CD4-positive, alpha-beta T cell treated with Interleukin-6 for 4 hours (primary cell): ENCODE measurements at regions not wholly inside any gene's neighbourhood (a gene's known extent, or its start where the extent isn't known, plus 50 kb on each side); places are given as distances from the start of the nearest gene placed in this dataset.
"Not testable (repeated sequence)": the region's sequence is repeated elsewhere in the genome, so short reads cannot be mapped to it uniquely, and the experiment has no call there.

ENCODE experiments used
- DNase-seq: peaks from one replicate; pipeline ENCODE4 v3.0.0-alpha.2; 2020; ENCODE audit warnings: mixed read lengths

DNA sequence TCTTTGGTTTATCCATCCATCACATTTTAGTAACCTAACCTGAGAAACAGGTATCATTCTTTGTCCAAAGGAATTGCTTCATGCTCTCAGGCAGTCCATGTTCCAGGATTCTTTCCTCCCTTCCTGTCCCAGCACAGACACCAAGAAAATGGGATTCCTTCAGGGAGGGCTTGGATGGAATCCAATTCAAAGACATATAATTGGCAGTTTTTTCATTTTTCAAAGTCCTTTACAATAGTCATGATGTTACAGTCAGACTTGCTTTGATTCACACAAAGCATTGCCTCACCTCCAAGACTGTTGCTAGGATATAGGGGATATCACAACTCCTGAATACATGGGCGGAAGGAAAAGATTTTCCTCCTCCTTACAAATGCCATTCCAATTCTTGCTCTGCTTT lies 241.4 kb upstream of the ACVR2A start:
- no peak for DNase-seq

DNA sequence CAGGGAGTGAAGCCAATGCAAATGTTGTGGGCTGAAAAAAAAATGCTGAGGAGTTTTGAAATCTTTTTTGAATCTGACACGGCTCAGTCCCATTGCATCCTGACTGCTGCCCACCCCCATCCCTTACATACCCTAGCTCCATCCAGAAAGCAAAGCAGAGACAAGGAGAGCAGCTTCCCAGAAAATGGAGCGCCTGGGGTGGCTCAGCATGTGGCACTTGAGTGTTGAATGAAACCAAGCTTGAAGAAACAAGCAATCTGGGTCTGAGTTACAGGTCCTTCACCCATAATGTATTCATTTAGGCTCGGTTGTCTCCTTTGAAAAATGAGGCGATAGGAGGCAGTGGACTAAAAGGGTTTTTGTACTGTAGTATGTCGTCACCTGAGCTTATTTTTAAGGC lies 244.2 kb upstream of the ACVR2A start:
- no peak for DNase-seq

DNA sequence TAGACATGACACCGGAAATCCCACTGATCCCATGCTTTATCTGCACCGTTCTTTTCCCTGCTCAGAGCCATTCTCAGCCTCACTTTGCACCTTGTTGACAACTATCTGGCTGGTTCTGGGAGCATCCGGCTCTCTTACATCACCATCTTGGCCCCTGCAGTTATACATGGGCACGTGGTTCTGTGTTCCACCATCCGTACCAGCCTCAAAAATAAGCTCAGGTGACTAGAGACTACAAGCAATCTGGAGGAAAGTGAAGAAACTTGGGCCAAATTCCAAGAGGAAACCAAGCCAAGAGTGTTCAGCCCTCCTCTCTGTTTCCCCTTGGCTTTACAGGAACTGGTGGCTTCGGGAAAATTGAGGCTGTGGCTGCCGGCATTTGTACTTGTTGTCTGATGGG lies 244.6 kb upstream of the ACVR2A start:
- no peak for DNase-seq

DNA sequence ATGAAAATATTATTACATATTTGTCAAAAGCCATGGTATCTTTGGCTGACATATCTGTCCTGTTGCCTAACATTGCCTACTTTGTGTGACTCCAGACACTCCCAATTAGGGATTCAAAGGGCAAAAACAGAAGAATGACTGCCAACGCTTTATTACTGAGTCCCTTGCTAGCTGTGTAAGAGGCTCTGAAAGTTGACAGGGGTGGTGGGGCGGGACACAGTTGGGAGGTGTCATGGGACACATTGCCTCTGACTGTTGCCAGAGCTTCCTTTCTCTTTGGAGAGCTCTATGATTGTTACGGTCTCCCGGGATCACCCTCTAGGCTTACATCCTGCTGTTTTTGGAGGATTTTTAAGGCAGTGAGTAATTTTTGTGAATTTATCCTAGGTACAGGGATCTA lies 249.6 kb upstream of the ACVR2A start:
- no peak for DNase-seq

DNA sequence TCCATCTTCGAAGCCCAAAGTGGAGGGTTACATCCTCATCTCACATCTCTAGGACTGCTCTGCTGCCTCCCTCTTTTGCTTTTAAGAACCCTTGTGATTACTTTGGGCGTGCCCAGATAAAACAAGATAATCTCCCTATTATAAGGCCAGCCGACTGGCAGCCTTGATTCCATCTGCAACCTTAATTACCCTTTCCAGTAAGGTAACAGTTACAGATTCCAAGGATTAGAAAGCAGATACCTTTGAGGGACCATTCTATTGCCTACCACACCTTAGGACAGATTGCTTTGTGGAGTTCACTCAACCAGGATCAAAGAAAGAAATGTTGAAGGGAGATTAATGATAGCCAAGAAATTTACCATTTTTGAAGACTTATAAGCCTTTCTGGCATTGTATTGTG lies 250.8 kb upstream of the ACVR2A start:
- no peak for DNase-seq

DNA sequence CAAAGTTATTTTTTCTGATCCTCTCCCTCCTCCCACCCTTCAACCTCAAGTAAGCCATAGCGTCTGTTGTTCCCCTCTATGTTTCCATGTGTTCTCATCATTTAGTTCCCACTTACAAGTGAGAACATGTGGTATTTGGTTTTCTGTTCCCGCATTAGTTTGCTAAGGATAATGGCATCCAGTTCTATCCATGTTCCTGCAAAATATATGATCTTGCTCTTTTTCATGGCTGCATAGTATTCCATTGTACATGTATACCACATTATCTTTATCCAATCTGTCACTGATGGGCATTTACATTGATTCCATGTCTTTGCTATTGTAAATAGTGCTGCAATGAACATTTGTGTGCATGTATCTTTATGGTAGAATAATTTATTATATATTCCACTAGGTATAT lies 252.0 kb upstream of the ACVR2A start:
- DNase-seq = not testable (repeated sequence)

DNA sequence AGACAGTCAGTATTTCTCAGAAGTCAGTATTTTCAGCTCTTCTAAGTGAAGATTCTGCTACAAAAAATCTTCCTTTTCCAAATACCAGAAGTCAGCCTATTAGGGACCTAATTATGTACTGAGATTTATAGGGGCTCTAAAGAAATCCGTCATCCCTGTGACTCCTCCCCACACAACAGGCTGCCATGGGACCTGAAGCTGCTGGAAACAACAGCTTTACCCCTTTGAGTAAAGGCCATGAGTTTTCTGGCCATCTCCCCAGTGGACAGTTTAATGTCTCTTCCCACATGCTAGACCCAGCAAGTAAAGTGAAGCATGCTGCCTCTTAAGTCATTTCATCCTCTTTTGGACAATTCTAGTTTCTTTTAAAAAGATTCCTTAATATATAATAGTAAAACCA lies 255.7 kb upstream of the ACVR2A start:
- no peak for DNase-seq

DNA sequence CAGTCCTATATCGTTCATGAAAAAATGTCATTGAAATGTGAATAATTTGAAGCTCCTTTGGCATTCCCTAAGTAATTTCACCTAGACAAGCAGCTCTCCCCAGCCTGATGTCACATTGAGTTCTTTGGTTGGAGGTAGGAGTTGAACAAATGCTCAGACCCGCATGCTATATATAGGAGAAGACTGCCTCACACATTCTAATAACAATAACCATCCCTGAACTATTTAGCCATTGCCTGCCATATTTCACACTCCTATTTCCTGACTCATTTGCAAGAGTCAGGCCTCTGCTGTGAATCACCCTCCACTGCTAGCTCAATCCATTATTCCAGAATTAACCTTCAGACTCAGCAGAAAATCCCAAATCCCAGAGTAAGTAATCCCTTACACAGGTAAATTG lies 256.6 kb upstream of the ACVR2A start:
- DNase-seq = no peak

DNA sequence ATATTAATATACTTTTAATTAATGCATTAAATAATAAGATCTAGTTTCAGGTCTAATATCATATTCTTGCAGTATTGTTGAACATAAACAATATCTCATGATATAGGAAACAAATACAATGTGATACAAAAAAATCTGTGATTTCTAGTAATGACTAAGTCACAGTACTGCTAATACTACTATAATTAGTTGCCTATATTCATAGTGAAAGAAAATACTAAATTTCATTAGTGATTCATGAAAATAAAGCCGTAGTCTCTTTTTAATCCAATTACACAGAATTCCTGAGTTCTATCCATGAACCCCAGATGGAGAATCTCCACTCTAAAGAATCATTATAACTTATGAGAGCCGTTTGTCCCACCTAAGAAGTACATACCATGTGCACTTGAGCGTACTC lies 266.3 kb upstream of the ACVR2A start:
- no peak for DNase-seq

DNA sequence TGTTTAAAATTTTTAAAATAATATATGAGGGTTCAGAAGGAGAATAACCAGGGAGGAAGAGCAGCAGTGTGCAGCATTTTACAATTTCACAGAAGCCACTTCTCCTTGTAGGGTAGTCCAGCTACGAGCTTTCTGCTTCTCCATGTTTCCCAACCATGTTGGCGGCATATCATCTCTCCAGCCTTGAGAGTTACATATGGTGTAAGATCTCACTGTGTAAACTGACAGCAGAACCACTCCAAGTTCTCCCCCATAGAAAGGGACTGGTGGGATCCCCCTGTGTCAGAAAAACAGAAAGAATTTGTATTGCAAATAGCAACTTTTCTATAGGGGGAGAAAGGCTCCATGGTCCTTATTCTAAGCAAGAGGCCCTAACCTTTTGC lies 266.8 kb upstream of the ACVR2A start:
- no peak for DNase-seq

DNA sequence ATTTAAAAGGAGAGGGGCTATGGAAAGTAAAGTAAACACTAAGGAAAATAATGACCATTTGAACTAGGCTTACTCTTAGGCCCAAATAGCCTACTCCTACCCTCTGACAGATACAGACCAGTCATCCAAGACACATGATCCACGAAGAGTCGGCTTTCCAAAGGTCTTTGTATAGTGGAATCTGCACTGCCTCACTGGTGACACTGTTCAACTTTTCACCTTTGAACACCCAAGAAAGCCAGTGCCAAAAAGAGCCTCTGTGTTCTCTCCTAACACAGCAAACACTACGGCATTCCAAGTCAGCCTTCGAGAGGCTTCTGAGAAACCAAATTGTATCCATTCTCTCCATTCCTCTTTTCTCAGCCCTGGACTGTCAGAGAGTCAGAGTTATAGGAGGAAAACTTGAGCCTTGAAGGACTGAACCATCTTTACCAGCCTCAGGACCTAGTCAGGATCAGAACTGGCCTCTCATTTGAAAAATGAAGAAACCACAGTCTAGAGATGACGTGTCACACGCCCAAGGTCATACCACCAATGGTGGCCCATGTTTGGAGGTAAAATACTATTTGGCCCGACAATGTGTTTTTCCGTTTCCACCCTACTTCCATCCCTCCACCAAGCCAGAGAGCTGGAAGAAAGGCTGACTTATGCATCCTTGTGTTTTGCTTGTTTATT lies 267.4 kb upstream of the ACVR2A start:
- no peak for DNase-seq

DNA sequence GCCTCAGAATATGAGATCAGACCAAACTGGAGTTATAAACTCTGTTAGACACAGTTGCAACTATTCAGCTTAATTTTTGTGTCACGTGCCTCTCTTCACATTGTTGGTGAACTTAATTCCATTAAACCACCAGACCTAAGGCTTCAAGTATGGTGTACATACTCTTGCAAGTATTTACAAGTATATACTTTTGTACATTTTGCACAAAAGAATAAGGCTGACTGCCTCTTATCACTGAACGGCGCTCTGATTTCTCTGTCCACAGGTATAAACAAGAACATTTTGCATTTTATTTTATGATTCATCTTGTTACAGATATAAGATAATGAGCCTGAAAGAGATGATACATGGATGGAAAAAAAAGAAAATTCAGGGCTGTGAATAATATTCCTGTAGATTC lies 269.7 kb upstream of the ACVR2A start:
- DNase-seq = no peak

DNA sequence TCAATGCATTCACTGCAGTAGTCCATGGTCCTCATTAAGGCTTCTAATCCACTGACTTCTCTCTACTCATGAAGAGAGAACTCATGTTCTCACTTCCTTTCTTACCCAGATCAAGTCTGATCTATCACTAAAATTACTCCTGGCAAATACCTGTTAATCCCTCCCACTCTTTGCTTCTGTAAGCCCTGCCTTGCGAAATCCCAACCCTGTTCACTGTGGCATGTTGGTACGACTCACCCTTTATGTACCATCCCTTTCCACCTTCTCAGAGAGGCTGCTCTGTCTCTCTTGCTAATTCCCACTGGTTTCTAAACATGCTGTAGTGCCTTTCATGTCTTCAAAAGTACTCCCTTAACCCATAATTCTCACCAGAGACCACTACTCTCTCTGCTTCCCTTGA lies 272.2 kb upstream of the ACVR2A start:
- no peak for DNase-seq

DNA sequence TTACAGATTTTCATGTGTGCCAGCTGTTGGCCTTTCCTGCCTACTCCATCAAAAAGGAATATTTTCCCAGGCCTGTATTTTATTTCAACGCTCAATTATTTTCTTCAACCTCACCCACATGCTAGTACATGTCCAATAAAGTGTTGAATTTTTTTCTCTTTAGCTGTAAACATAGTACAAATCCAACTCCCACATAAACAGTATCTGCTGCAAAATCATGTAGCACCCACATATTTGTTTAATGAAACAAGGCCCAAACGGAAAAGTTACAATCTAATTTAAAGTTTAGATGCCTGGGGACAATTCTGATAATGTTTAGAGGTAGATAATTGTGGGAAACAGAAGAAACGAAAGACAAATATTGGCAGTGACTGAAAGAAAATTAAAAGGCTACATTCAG lies 275.4 kb upstream of the ACVR2A start:
- no peak for DNase-seq

DNA sequence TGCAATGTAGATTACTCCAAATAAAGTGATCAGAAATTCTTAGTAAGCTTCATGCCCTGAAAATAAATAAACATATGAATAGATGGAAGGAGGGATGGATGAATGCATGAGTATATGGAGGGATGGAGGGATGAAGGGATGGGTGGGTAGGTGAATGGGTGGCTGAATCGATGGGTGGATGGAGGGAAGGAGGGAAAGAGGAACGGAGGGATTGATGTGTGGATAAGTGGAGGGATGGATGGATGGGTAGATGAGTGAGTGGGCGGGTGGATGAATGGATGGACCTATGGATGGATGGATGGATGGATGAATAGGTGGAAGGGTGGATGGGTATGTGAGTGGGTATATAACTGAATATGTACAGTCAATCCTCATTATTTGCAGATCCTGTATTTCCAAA lies 276.7 kb upstream of the ACVR2A start:
- DNase-seq = no peak

DNA sequence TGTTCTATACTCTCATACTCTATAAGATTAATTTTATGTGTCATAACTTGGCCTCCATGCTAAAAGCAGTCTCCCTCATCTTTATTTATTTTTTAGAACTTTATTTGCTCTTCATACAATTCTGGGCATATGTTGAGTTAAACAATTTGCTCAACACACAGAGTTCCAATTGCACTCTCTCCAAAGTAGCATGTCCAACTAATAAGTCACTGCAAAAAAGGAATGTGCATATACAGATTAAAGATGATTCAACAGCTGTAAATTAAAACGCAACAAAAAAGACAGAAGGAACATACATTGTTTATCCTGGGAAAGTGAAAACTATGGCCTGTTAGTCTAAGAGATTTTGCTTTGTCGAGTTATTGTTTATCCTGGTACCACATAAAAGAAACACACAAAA lies 277.7 kb upstream of the ACVR2A start:
- DNase-seq = no peak

DNA sequence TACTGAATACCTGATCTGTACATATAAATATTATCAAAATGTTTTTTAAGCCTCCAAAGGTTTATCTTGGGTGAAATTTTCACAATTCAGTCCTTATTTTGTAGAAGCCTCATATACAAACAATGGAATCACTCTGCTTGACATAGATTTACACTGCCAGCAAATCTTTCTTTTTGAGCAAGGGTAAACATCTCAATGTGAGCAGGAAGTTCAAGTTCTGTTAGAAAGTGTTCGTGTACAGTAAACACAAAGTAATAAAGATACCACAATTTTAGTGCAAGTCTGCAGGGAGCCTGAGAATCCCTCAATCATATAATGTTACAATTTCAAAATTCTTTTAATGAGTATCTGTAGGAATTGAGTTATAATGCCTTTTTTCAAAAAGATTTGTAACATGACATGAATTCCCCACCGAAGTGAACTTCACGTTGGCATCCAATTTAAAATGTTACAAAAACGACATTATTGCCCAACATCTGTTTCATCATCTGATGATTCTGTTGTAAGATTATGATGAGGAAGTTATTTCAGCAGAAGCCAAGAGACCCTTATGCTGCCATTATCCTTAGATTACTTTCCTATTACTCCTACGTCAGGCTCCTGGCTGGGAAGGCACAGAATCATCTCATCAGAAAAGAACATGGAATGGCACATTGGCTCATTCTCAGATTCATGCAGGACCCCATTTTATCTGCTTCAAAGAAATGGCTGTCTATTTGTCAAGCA lies 283.9 kb upstream of the ACVR2A start:
- DNase-seq = no peak

DNA sequence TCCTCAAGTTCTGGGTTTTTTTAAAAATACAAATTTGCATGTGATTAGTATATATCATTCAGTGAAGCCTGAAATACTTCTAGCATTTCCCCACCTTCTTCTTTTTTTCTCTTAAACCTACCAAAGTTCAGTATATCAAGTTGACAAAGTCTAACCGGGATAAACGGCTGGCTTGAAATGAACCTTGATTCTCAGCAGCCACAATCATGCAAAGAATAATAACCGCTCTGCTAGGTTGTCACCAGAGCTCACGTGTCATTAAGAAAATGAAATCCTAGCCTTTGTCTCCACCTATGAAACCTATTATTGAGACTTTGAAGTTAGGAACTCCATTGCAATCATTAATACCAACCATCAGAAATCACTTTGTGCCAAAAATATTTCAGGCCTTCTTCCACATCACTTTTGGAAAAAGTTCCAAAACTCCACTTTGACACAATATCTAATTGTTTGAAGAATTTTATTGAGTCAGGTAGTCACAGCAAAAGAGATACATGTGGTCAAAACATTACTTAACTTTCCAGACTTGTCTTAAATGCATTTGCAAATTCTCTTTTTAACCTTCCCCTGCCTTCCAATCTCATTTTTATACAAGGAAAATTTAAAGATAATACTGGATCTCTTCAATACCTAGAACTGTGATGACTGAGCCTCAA lies 285.6 kb upstream of the ACVR2A start:
- no peak for DNase-seq

DNA sequence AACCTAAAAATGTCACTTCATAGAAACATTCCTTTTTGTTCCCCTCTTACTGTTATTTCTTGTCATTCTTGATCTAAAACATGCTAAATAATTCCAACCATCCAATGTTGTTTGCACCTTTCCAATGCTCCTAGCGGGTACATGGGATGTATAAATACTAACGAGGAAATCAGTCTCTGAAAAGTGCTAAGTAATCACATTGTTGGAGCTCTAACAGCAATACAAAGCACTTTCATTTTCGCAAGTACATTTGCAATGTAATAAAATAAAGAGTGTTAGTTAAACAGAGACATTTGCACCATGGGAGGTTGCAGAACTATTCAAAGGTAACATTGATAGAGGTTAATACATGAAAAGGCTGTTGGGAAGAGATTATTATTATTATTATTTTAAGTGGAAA lies 286.2 kb upstream of the ACVR2A start:
- DNase-seq = no peak

DNA sequence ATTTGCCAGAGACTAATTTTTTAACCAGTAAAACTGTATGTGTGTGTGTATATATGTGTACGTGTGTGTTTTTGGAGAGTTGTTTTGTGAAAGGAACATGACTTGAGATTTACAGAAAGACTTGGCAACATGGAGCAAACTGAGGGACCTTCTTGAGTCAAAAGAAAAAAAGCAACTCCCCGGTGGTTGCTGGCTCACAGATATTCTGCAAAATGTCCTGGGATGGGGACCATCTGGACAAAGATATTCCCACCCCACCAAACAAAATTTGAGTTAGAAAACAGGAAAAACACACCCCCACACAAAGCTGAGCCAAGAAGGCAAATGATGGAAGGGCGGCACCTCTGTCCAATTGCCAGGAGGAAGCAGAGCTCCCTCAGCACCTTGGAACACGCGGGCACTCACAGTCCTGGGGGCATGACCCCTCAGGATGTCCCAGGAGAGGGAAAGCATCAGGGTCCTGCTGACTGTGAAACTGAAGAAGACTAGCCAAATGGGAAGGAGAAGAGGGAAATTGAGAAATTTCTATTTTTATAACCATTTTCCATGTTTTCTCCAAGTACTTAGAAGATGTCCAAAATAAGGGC lies 290.2 kb upstream of the ACVR2A start:
- no peak for DNase-seq

DNA sequence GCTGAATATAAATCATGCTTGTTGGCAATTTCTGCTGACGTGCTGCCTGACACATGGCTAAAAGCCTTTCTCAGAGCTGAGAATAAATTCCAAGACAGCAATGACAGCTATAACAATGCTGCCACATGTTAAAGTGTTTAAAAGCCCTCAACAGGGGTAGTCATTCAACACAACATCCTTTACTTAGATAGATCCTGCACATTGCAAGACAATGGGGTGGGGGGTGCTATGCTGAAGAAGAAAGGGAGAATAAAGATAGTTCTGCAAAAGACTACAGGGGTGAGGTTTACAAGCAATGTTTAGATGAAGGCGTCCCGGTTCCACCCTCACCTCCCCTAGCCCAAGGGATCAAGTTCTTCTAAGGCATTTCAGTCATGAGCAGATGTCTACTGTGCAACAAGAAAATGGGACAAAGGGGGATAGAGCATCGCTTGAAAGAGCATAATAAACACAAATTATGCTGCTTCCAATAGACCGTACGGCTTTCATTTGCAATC lies 291.0 kb upstream of the ACVR2A start:
- no peak for DNase-seq

DNA sequence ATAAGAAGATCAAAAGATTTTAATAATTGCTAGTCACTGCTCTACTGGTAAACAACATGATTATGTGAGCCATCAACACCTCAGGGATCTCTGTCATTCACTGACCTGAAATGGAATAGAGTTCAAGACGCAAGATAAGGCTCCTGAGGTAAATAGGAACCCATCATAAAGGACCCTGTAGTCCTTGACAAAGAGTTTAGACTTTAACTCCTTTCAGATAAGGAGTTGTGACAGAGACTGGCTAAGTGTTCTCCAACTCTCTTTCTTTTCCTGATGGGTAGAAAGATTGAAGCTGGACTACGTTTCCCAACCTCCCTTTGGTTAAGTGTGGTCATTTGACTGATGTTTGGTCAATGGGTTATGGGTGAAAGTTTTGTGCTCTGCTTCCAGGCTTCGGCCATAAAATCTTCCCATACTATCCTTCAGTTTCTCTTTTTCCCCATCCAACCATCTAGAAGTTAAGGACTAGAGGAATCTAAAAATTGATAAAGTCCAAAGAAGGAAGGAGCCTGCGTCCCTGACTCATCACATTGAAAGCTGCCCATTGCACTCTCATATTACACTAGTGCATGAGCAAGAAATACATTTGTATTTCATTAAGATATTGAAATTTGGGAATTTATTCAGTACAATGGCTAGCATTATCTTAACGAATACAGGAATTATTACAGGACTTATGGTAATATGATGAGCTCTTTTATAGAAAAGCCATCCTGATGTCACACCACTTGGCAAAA lies 293.7 kb upstream of the ACVR2A start:
- DNase-seq = no peak

DNA sequence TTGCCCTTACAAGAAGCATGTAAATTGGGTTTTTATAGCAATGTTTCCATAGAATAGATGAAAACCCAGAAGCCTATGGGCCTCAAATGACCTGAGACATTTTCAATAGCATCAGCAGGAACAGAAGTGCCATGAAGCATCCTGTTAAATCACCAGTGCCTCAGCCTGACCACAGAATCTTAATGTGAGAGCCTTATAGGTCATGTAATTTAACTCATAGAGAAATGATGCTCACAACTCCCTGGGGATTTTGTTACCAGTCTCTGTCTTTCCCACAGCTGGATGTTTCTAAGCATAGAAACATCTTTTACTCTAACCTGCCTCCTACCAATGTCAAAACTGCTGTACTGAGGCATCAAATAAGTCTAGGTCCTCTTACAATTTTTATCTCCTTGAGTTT lies 295.8 kb upstream of the ACVR2A start:
- no peak for DNase-seq
